ENCODE measurements at regions not wholly inside any gene's neighbourhood (a gene's known extent, or its start where the extent isn't known, plus 50 kb on each side); places are given as distances from the start of the nearest gene placed in this dataset.

DNA sequence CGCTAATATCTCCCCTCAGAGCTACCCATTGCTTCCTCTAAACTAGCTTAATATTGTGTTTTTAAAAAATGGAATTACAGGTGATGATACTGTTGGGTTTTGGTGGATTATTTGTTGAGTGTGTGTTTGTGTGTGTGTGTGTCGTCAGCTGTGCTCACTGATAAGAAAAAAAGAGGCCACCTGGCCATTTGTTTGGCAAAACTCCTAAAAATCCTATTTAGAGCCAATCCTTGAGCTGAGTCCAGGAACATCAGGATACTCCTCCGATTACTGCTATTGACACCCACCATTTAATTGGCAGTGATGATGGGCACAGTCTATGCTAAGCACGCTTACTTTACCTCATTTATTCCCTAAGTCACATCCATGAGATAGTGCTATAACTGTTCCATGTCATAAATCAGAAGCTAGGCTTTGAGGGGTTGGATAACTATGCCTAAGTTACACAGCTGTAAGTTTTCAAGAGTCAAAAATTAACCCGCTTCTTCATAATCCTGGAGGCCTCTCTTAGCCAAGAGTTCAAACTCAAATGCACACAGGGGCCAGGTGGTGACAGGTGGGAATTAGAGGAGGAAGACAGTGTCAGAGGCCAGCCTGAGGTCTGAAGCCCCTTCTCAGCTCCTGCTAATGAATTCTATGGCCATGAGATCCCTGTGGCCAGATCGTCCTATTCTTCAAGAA, 1026.6 kb upstream of the TMEM132C start:
- CTCF ChIA-PET: no interaction called here
- no TSS peak for BruUV-seq (replicated peaks)
- Mint-ChIP-seq H3K27ac (ENCODE audit: unreplicated experiment) (no peak overlapping the region), H3K27me3 (ENCODE audit: unreplicated experiment) (no peaks in the 10 kb centered on the region), H3K4me3 (ENCODE audit: low read depth, unreplicated experiment) (no peak overlapping the region), H3K4me1 (ENCODE audit: low read depth, unreplicated experiment) (no peaks in the 10 kb centered on the region), H3K36me3 (ENCODE audit: insufficient read depth, unreplicated experiment) (no peaks in the 10 kb centered on the region), H3K9me3 (ENCODE audit: low read depth, unreplicated experiment) (peaks cover 11% of the 10 kb centered on the region)
- DNase-seq: no peak
- TF ChIP-seq, protein P1, sequence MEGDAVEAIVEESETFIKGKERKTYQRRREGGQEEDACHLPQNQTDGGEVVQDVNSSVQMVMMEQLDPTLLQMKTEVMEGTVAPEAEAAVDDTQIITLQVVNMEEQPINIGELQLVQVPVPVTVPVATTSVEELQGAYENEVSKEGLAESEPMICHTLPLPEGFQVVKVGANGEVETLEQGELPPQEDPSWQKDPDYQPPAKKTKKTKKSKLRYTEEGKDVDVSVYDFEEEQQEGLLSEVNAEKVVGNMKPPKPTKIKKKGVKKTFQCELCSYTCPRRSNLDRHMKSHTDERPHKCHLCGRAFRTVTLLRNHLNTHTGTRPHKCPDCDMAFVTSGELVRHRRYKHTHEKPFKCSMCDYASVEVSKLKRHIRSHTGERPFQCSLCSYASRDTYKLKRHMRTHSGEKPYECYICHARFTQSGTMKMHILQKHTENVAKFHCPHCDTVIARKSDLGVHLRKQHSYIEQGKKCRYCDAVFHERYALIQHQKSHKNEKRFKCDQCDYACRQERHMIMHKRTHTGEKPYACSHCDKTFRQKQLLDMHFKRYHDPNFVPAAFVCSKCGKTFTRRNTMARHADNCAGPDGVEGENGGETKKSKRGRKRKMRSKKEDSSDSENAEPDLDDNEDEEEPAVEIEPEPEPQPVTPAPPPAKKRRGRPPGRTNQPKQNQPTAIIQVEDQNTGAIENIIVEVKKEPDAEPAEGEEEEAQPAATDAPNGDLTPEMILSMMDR (IDR thresholded peaks at IDR 0.05; ENCODE audit: unreplicated experiment): no peak
- intact Hi-C loops (cut with micrococcal nuclease; ENCODE audit: unreplicated experiment): no loop called here

DNA sequence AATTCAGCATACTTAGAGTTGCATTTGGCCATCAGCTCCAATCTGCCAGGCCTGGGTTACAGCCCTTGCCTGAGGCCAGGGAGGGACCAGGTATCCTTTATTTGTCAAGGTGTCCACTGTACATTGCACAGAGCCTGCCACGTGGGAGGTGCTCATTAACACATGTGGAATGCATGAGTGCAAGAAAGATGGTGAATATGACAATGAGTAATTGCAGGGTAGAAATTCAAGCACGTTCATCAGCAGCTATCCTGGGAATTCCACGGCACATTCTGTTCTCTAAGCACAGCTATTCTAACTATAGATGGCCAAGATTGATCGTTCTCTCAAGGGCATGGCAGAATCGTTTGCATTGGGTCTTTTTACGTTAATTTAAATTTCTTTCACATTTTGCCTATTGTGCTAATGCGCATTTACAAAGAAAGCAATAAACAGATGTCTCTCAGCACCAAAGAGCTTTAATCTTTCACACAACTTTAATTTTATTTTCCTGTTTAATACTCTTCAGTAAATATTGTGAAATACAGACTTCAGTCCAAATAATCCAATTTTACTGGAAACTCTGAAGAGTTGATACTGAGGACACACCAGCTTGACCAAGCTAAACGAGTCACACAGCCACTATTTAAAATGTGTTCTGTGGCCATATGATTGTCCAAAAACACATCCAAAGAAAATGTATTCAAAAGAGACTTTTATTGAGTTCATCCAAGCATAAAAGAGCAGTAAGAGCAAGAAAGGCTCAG, 1025.7 kb upstream of the TMEM132C start:
- Mint-ChIP-seq H3K9me3 (ENCODE audit: low read depth, unreplicated experiment) (peaks cover 11% of the 10 kb centered on the region), H3K4me3 (ENCODE audit: low read depth, unreplicated experiment) (no peak overlapping the region)
- CTCF ChIA-PET: no interaction called here

DNA sequence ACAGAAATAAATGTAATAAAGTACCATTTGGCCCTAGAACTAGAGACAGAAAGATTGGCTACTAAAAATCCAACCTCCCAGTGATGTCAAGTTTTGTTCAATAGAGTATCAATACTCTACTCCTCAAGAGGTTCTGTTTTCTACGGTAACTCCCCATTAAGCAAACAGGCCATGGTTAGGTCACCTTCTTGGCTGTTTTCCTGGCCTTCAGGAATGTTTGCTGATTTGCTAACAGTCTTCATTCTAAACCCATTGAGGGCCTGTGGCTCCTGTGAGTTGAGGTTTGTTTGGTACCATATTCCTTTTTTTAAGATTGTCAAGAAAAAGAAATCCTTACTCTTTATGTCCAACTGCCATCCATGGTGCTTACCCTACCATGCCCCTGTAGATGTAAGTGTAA, 1022.0 kb upstream of the TMEM132C start:
- CTCF ChIA-PET: no interaction called here
- no peaks in the 10 kb centered on the region for H3K36me3 Mint-ChIP-seq (ENCODE audit: insufficient read depth, unreplicated experiment)
- H3K27ac Mint-ChIP-seq (ENCODE audit: unreplicated experiment): no peak overlapping the region

More for the DNA sequence above, 1025.7 kb upstream of the TMEM132C start:
- H3K27ac Mint-ChIP-seq (ENCODE audit: unreplicated experiment): no peak overlapping the region
- H3K27me3 Mint-ChIP-seq (ENCODE audit: unreplicated experiment): no peaks in the 10 kb centered on the region
- H3K36me3 Mint-ChIP-seq (ENCODE audit: insufficient read depth, unreplicated experiment): no peaks in the 10 kb centered on the region
- TF ChIP-seq, protein P1 (IDR thresholded peaks at IDR 0.05; ENCODE audit: unreplicated experiment): no peak
- no peak for DNase-seq
- no peaks in the 10 kb centered on the region for H3K4me1 Mint-ChIP-seq (ENCODE audit: low read depth, unreplicated experiment)
- no TSS peak for BruUV-seq (replicated peaks)
- intact Hi-C loops (cut with micrococcal nuclease; ENCODE audit: unreplicated experiment): no loop called here

DNA sequence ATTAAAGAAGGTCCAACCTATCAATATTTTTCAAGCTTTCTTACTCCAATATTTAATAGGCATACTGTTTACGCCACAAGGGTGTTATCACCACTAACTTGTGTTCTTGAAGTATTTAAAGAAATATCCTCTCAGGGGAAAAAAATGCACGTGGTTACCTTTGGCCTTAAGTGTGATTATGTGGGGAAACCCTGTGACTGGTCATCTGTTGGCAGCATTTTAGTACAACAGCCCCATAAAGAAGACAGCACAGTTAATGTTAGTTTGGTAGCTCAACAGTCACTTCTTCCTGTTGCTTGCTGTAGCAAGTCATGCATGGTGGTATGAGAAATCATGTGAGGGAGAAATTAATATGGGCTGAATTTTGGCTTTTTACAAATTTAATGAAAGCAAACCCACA, 1021.5 kb upstream of the TMEM132C start:
- Mint-ChIP-seq H3K27ac (ENCODE audit: unreplicated experiment) (no peak overlapping the region), H3K4me3 (ENCODE audit: low read depth, unreplicated experiment) (no peak overlapping the region), H3K27me3 (ENCODE audit: unreplicated experiment) (no peaks in the 10 kb centered on the region), H3K9me3 (ENCODE audit: low read depth, unreplicated experiment) (peaks cover 6% of the 10 kb centered on the region), H3K36me3 (ENCODE audit: insufficient read depth, unreplicated experiment) (no peaks in the 10 kb centered on the region), H3K4me1 (ENCODE audit: low read depth, unreplicated experiment) (no peaks in the 10 kb centered on the region)
- no TSS peak for BruUV-seq (replicated peaks)
- CTCF ChIA-PET: no interaction called here
- DNase-seq: no peak
- intact Hi-C loops (cut with micrococcal nuclease; ENCODE audit: unreplicated experiment): no loop called here
- TF ChIP-seq, protein P1 (IDR thresholded peaks at IDR 0.05; ENCODE audit: unreplicated experiment): no peak

More for the DNA sequence above, 1022.0 kb upstream of the TMEM132C start:
- TF ChIP-seq, protein P1 (IDR thresholded peaks at IDR 0.05; ENCODE audit: unreplicated experiment): no peak
- H3K9me3 Mint-ChIP-seq (ENCODE audit: low read depth, unreplicated experiment): peaks cover 9% of the 10 kb centered on the region
- no peak for DNase-seq
- no peaks in the 10 kb centered on the region for H3K27me3 Mint-ChIP-seq (ENCODE audit: unreplicated experiment)
- BruUV-seq (replicated peaks): no TSS peak
- H3K4me3 Mint-ChIP-seq (ENCODE audit: low read depth, unreplicated experiment): no peak overlapping the region
- intact Hi-C loops (cut with micrococcal nuclease; ENCODE audit: unreplicated experiment): no loop called here
- H3K4me1 Mint-ChIP-seq (ENCODE audit: low read depth, unreplicated experiment): no peaks in the 10 kb centered on the region
